NCI-H146 (cell line): ENCODE measurements at regions not wholly inside any gene's neighbourhood (a gene's known extent, or its start where the extent isn't known, plus 50 kb on each side); places are given as distances from the start of the nearest gene placed in this dataset.

Source experiments
- DNase-seq: peaks from one replicate; lab custom pipeline; 2025; lab: John Stamatoyannopoulos, UW

GRCh38 chr10:64209561-64209960 is 688.4 kb downstream of the REEP3 start:
- no peak for DNase-seq

- DNase-seq: no peak
Observed at GRCh38 chr10:64210211-64210610, 689.0 kb downstream of the REEP3 start.

GRCh38 chr10:64211466-64211865 is 690.3 kb downstream of the REEP3 start:
- DNase-seq: no peak

- no peak for DNase-seq
Observed at GRCh38 chr10:64215088-64215487, 693.9 kb downstream of the REEP3 start.

DNA sequence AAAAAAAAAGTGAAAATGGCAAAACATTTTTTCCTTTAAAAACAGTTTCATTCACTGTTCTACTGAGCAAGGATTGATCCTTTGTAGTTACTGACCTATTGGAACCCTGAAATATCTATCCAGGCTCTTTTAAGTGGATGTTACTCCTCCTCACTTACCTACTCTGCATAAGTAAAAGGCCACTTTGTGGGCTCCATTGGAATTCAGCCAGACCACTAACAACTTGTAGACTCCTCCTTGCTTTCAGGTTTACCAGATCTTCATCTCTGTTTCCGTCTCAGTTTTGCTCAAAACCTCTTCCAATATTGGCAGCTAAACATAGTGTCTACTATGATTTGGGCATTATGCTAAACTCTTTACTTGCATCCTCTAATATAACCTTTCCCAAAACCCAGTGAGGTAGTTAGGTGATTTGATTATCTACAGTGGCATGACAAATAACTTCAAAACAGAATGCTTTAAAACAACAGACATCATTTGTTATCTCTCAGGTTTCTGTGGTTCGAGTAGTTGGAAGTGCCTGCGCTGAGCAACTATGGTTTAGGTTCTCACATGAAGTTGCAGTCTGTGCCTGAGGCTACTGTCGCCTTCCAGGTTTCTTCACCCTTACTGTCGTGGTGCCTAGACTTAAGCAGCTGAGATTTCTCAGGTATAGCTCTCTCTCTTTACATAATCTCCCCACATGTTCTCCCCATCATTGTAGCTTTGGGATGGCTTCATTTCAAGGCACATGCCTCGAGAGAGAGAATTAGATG is 698.2 kb downstream of the REEP3 start:
- no peak for DNase-seq

- no peak for DNase-seq
Observed at GRCh38 chr10:64234489-64234888, 713.3 kb downstream of the REEP3 start.

- DNase-seq: no peak
Observed at GRCh38 chr10:64257704-64258103, 736.5 kb downstream of the REEP3 start.

DNA sequence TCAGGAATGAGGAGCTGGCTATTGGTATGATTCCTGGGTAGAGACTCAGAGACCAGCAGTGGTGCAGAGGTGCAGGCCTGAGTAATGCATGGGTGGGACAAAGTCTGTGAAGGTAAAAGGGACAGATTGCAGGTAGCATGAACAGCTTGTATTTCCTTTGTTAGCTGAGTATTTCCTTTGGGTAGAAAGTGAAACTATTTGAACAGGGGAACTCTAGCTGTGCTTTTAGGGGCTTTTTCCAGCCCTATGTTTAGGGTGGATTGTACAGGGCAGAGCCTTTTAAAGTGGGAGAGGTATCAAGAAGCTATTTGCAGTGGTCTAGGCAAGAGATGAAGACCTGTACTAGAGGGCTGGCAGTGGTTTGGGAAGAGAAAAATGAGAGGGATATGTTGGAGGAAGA is 739.9 kb downstream of the REEP3 start:
- no peak for DNase-seq

GRCh38 chr10:64261676-64262075 is 740.5 kb downstream of the REEP3 start:
- no peak for DNase-seq

- no peak for DNase-seq
Observed at GRCh38 chr10:64265961-64266360, 744.8 kb downstream of the REEP3 start.

DNA sequence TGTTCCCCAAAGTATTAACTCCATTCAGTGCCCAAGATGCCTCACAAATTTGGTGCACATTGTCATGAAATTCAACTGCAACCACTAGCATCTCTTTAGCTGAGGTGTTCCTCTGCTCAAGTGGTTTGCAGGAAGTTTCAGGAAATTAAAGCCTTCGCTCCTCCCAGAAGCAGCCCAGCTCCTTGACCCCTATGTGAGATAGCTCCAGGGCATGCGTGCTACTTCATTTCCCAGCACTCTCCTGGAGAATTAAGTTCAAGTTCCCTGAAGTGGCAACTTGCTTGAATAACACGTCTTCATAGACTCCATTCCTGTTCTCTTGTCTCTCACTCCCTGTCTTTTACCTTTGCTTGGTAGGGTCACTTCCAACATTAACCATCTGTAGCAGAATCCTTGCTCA is 750.3 kb downstream of the REEP3 start:
- no peak for DNase-seq

DNA sequence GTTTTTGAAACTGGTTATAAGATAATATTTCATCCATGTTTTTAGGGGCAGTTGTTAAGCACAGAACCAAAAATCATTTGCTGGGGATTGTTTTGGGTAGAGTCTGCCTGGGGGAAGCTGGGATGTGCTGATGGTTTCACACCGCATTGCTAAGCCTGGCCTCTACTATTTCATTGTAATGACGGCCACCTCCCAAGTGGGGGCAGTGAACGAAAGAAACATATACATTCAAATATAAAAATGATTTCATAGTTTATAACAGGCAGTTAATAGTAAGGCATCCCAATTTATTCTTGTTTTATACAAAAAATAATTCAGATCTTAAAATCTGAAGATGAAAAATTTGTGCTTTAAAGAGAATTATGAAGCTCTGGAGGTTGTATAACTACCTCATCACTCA is 750.8 kb downstream of the REEP3 start:
- no peak for DNase-seq

DNA sequence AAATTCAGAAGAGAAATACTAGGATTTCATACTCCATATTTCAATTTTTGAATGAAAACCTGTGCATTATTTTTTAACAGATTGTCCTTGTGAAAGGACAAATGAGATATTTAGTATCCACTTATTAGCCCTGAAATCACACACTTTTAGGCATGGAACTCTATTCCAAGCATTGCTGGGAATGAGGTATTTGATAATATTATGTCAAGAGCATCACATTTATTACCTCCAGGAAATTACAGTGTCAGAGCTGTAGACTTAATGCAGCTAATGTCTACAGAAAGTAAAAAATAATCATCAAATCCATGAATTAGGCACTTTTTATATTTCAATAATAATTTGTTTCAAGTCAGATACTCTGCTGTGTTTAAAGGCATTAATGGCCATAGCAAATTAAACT is 753.8 kb downstream of the REEP3 start:
- DNase-seq: no peak

DNA sequence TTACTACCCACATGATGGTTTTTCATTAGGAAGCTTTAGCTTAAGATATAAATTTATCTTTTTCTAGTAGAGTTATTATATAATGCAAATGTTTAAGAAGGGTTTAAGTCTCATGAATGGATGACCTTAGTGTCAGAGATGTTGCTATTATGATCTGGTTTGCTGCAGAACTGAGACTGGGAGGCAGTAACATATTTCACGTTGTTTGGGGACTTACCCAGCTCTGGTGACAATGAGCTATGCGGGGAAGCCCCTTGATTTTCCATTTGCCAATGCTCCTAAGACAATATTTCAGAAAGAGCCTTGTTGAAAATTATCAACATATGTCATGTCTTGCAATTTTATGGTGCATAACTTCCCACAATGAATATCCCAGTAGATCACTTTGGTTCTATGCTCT is 754.6 kb downstream of the REEP3 start:
- no peak for DNase-seq

- DNase-seq: no peak
Observed at GRCh38 chr10:64277536-64277935, 756.3 kb downstream of the REEP3 start.

GRCh38 chr10:64283621-64284020 is 762.4 kb downstream of the REEP3 start:
- DNase-seq: no peak

DNA sequence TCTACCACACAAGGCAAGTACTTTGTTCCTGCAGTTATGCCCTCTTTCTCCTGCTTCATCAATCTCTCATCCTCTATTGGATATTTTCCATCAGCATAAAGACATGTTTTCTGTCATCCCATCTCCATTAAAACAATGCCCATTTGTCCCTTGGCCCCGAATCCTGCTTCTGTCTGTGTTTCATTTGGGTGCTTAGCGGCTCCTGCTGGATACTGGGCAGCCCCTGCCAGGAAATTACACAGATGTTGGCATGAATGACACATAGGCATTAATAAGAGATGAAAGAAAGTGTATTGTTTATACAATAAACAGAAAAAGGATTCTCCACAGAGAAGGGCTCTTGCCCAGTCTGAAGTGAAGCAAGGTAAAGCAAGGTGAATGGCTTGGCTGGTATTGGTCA is 765.3 kb downstream of the REEP3 start:
- DNase-seq: no peak

DNA sequence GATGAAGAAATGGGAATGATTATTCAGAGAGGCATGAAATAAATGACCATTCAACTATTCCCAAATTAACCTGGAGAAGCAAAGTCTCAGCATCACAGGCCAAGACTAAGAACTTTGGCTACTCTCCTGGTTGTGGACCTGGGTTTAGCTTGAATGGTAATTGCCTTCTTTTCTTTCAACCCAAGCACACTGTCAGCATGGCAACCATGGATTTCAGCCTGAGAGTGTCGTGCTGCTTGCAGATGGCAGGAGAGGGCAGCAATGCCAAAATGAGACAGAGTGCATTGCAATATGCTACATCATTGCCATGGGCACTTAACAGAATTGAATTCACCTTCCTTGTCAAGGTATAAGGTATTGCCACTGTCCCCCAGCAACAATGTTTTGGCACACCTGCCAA is 767.2 kb downstream of the REEP3 start:
- DNase-seq: no peak

DNA sequence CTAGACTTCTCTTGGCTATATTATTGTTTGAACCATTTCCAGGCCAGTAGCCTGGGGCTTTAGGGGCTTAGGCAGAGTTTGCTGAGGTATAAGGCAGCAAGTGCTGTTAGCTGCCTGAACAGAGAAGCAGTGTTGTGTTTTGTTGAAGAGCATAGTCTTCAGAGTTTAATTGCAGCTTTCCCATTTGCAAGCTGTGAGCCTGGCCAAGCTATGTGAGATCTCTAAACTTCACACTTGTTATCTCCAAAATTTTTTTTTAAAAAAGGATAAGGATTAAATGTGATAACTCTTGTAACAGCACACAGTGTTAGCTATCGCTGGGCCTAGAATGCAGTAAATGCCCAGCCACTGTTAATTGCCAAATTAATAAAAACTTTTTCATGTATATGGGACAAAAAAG is 782.4 kb downstream of the REEP3 start:
- no peak for DNase-seq

DNA sequence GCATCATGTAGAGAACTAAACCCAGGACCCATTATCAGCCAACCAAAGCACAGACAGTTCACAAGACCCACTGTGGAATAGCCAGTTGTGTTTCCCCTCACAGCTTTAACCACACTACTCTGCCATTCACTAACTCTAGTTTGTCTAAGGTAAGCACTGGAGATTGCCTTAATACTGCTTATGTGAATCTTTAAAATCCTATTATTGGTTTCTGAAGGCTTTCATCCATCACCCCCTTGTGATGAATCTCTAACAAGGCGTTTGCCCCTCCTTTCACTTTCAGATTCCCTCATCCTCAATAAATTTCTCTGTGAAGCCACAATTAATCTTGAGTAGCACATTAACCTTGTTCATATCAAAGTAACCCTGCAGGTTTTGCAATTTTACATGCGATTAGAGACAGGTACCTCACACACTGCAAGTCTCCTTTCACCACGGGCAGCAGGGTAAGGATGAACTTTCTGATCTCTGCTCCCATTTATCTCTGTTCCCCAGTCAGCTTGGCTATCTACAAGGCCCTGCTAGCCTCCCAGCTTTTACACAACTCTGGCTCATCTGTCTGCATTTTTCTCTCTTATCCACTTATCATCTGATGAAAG is 785.6 kb downstream of the REEP3 start:
- DNase-seq: no peak

DNA sequence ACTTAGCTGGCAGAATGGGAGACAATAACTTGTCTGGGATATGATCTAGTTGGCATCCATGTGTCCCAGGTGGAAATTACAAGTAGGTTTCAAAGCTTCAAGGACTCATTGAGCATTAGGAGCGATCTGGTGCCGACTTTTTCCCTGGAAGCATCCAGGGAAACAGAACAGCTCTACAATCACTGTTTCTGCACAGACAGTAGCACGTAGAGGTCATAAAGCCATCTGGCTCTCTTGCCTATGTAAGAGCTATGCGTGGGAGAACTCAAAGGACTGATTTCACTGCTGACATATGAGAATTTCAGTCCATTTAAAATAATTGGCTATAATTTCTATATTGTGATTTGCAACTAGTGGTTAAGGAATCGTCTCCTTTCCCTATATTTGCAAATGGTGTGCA is 791.7 kb downstream of the REEP3 start:
- no peak for DNase-seq

GRCh38 chr10:64313967-64314366 is 792.8 kb downstream of the REEP3 start:
- DNase-seq: no peak

DNA sequence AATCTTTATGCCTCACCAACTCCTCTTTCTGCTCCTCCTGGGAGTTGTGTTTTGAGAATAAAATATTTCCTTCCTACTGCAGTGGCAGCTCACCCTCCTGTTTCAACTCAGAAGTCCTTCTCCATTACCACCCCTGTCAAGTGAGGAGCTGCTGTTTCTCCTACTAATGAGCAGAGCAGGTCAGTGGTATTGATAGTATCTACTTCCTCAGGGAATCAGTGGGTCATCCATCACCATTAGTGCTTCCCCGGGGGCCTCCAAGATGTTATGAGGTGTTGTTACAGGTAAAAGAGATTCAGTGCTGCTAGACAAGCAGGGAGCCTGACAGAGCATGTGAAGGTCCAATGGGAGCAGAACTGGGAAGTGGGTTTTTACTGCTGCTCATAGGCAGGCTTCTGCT is 795.2 kb downstream of the REEP3 start:
- no peak for DNase-seq

GRCh38 chr10:64316833-64317232 is 795.6 kb downstream of the REEP3 start:
- DNase-seq: no peak
